H1 (cell line): ENCODE measurements at regions not wholly inside any gene's neighbourhood (a gene's known extent, or its start where the extent isn't known, plus 50 kb on each side); places are given as distances from the start of the nearest gene placed in this dataset.

ENCODE experiments used
- CTCF ChIA-PET: fragments of 300-600 bp; sonication (Branson Sonifier 250); formaldehyde crosslinking; loops from one replicate; lab custom pipeline; 2021; ENCODE audit not compliant: partially characterized antibody; lab: Charles Lee
- POLR2A ChIA-PET: fragments of 300-600 bp; sonication (Branson Sonifier 250); formaldehyde crosslinking; loops from one replicate; lab custom pipeline; 2021; ENCODE audit warnings: inconsistent platforms; ENCODE audit not compliant: partially characterized antibody; lab: Charles Lee
- DNase-seq, 2 experiments: peaks; one replicate each; pipeline versions ENCODE4 v3.0.0 to v3.0.0-alpha.2; 2010 to 2022; ENCODE audit warnings: low spot score in 2 of 2, low read depth in 1 of 2, mixed read lengths in 1 of 2
- FAIRE-seq: peaks from 2 replicates; lab custom pipeline; 2011; peaks lifted over from hg19 to GRCh38; lab: Jason Lieb, UNC
- H2AFZ ChIP-seq: 2 replicates; pipeline ENCODE4 v1.8.1; 2012; ENCODE audit warnings: low read length, inconsistent platforms
- H2AK5ac ChIP-seq: 2 replicates; pipeline ENCODE4 v1.6.1; 2013; ENCODE audit warnings: low read depth, low read length
- H2BK120ac ChIP-seq: replicated peaks from 2 replicates; pipeline ENCODE3; 2013; ENCODE audit warnings: low read depth, low read length, inconsistent platforms
- H2BK12ac ChIP-seq: 2 replicates; pipeline ENCODE4 v1.6.1; 2013; ENCODE audit warnings: low read depth, low read length
- H2BK15ac ChIP-seq: 2 replicates; pipeline ENCODE4 v1.6.1; 2013; ENCODE audit warnings: low read length
- H2BK20ac ChIP-seq: 2 replicates; pipeline ENCODE4 v1.6.1; 2013; ENCODE audit warnings: low read length
- H2BK5ac ChIP-seq: 2 replicates; pipeline ENCODE4 v1.6.1; 2013; ENCODE audit warnings: low read depth, low read length
- H3K14ac ChIP-seq: 2 replicates; pipeline ENCODE4 v1.6.1; 2013; ENCODE audit warnings: inconsistent platforms; ENCODE audit not compliant: insufficient read length
- H3K18ac ChIP-seq: 2 replicates; pipeline ENCODE4 v1.6.1; 2013; ENCODE audit warnings: low read length; ENCODE audit errors: extremely low read depth
- H3K23ac ChIP-seq: 2 replicates; pipeline ENCODE4 v1.6.1; 2013; ENCODE audit warnings: inconsistent platforms; ENCODE audit not compliant: insufficient read length
- H3K23me2 ChIP-seq: 2 replicates; pipeline ENCODE4 v1.6.1; 2013; ENCODE audit warnings: low read depth, low read length
- H3K27ac ChIP-seq: 2 replicates; pipeline ENCODE4 v1.6.1; 2011; ENCODE audit warnings: low read depth, low read length, inconsistent platforms
- H3K27me3 ChIP-seq, 4 experiments: replicated peaks in 1 of 4; 1 replicate in 1 of 4; 2 replicates in 3 of 4; pipeline versions ENCODE4 v1.6.1 to v1.8.1; 2011 to 2013; ENCODE audit warnings: low read length in 3 of 4, mild to moderate bottlenecking in 3 of 4, inconsistent platforms in 2 of 4, mixed read lengths in 2 of 4, moderate library complexity in 1 of 4; ENCODE audit not compliant: control insufficient read depth in 3 of 4, insufficient read depth in 3 of 4; ENCODE audit errors: extremely low read depth in 1 of 4
- H3K36me3 ChIP-seq, 4 experiments: 2 replicates each; pipeline versions ENCODE4 v1.6.1 to v1.8.1; 2011 to 2013; ENCODE audit warnings: mild to moderate bottlenecking in 4 of 4, low read length in 3 of 4, moderate library complexity in 2 of 4, control low read depth in 1 of 4, inconsistent platforms in 1 of 4; ENCODE audit not compliant: insufficient read depth in 4 of 4, control insufficient read depth in 2 of 4
- H3K4ac ChIP-seq: replicated peaks from 2 replicates; pipeline ENCODE3; 2013; ENCODE audit warnings: low read length, low read depth, mixed read lengths, inconsistent platforms; ENCODE audit not compliant: insufficient read length
- H3K4me1 ChIP-seq, 4 experiments: replicated peaks in 1 of 4; 1 replicate in 1 of 4; 2 replicates in 3 of 4; pipeline versions ENCODE4 v1.6.1 to v1.8.1; 2011 to 2013; ENCODE audit warnings: low read length in 3 of 4, inconsistent platforms in 2 of 4, mixed read lengths in 1 of 4; ENCODE audit not compliant: insufficient read depth in 4 of 4, control insufficient read depth in 3 of 4
- H3K4me2 ChIP-seq, 2 experiments: 2 replicates each; pipeline versions ENCODE4 v1.6.1 to v1.8.1; 2011 to 2013; ENCODE audit warnings: low read depth in 2 of 2, low read length in 2 of 2, control low read depth in 1 of 2, inconsistent platforms in 1 of 2, mild to moderate bottlenecking in 1 of 2; ENCODE audit not compliant: insufficient read depth in 1 of 2
- H3K4me3 ChIP-seq, 4 experiments: fragments of 200-600, 300-600 bp in 1 of 4; sonication (generic), shearing (Covaris generic), sonication (Bioruptor Twin) in 1 of 4; 2 replicates each; pipeline versions ENCODE4 v1.5.1 to v1.8.1; 2011 to 2016; ENCODE audit warnings: low read length in 4 of 4, low read depth in 3 of 4, control low read depth in 2 of 4, inconsistent platforms in 2 of 4, mild to moderate bottlenecking in 2 of 4, mixed read lengths in 1 of 4, moderate library complexity in 1 of 4; ENCODE audit not compliant: insufficient read depth in 2 of 4; ENCODE audit errors: extremely low read depth in 1 of 4
- H3K56ac ChIP-seq: replicated peaks from 2 replicates; pipeline ENCODE3; 2013; ENCODE audit warnings: low read depth, mild to moderate bottlenecking, mixed read lengths, low read length, inconsistent platforms; ENCODE audit not compliant: insufficient read length
- H3K79me1 ChIP-seq: 2 replicates; pipeline ENCODE4 v1.6.1; 2013; ENCODE audit warnings: low read depth, low read length, control low read depth
- H3K79me2 ChIP-seq, 2 experiments: 2 replicates each; pipeline versions ENCODE4 v1.6.1 to v1.8.1; 2012 to 2013; ENCODE audit warnings: low read length in 2 of 2, mild to moderate bottlenecking in 2 of 2, inconsistent platforms in 1 of 2; ENCODE audit not compliant: insufficient read depth in 2 of 2, control insufficient read depth in 1 of 2
- H3K9ac ChIP-seq, 4 experiments: replicated peaks in 1 of 4; 1 replicate in 1 of 4; 2 replicates in 3 of 4; pipeline versions ENCODE4 v1.6.1 to v1.8.1; 2011 to 2013; ENCODE audit warnings: low read depth in 3 of 4, low read length in 3 of 4, control low read depth in 2 of 4, mild to moderate bottlenecking in 2 of 4, moderate library complexity in 2 of 4, inconsistent platforms in 1 of 4; ENCODE audit errors: extremely low read depth in 1 of 4
- H3K9me3 ChIP-seq, 2 experiments: 2 replicates each; pipeline versions ENCODE4 v1.6.1 to v1.8.1; 2012 to 2013; ENCODE audit warnings: mild to moderate bottlenecking in 2 of 2, moderate library complexity in 2 of 2, control low read depth in 1 of 2, inconsistent platforms in 1 of 2, low read depth in 1 of 2, low read length in 1 of 2, mixed read lengths in 1 of 2; ENCODE audit not compliant: insufficient read depth in 2 of 2
- H4K20me1 ChIP-seq, 2 experiments: replicated peaks in 1 of 2; 2 replicates each; pipeline versions ENCODE3 to v1.8.1; 2011 to 2013; ENCODE audit warnings: inconsistent platforms in 2 of 2, low read length in 2 of 2, mild to moderate bottlenecking in 1 of 2; ENCODE audit not compliant: insufficient read depth in 2 of 2, control insufficient read depth in 1 of 2
- H4K5ac ChIP-seq: 2 replicates; pipeline ENCODE4 v1.6.1; 2013; ENCODE audit warnings: low read length, low read depth, mixed read lengths, inconsistent platforms; ENCODE audit not compliant: insufficient read length
- H4K8ac ChIP-seq: 2 replicates; pipeline ENCODE4 v1.8.0; 2013; ENCODE audit warnings: mild to moderate bottlenecking, moderate library complexity, low read length, inconsistent platforms; ENCODE audit not compliant: insufficient read depth; ENCODE audit errors: extremely low read depth
- H4K91ac ChIP-seq: replicated peaks from 2 replicates; pipeline ENCODE3; 2013; ENCODE audit warnings: low read length, mixed read lengths, inconsistent platforms; ENCODE audit not compliant: insufficient read length
- BRCA1 ChIP-seq: IDR thresholded peaks from 2 replicates; pipeline ENCODE4 v1.6.1; 2012; ENCODE audit warnings: low read depth, low read length, improper control_type of control experiment
- CTCF ChIP-seq, 3 experiments: IDR thresholded peaks; 1 replicate in 2 of 3; 2 replicates in 1 of 3; pipeline versions ENCODE4 v1.5.1 to v1.6.1; 2011; ENCODE audit warnings: low read length in 3 of 3, mild to moderate bottlenecking in 3 of 3, inconsistent platforms in 2 of 3, low read depth in 1 of 3, moderate library complexity in 1 of 3; ENCODE audit not compliant: insufficient read depth in 1 of 3; ENCODE audit errors: control extremely low read depth in 1 of 3
- NANOG ChIP-seq: IDR thresholded peaks from 2 replicates; pipeline ENCODE4 v1.6.1; 2011; ENCODE audit warnings: low read length, low read depth, mild to moderate bottlenecking, inconsistent platforms; ENCODE audit not compliant: insufficient read depth, poor library complexity, severe bottlenecking
- WGBS, 2 experiments: shearing (Covaris generic) in 1 of 2; methylation state at CpG; one replicate each; pipeline versions ENCODE4 v1.1.6 to v1.1.7; 2013 to 2015; ENCODE audit warnings: low lambda C conversion rate in 2 of 2, mixed read lengths in 2 of 2, inconsistent platforms in 1 of 2, low coverage in 1 of 2, missing lambda C conversion rate in 1 of 2; ENCODE audit not compliant: insufficient replicate concordance in 2 of 2, insufficient coverage in 1 of 2, insufficient read length in 1 of 2; ENCODE audit errors: extremely low coverage in 1 of 2, missing lambda C conversion rate in 1 of 2; 5-methylcytosine and 5-hydroxymethylcytosine counted together

- Histone ChIP-seq H3K4me2 (0 out of 4 replicates have a peak overlapping the region, but pooled peaks of 1 of the 2 experiments have one; percentile 50), H3K18ac (no peak overlapping the region; the same call in 1 of the 2 replicates), H2BK20ac (no peak overlapping the region), H3K79me1 (no peaks in the 10 kb centered on the region), H3K79me2 (no peaks in the 10 kb centered on the region), H2BK120ac (no peak overlapping the region), H3K27me3 (no peaks in the 10 kb centered on the region), H2BK12ac (no peak overlapping the region), H3K9me3 (no peaks in the 10 kb centered on the region; a peak in 1 of 4 replicates), H3K4ac (no peak overlapping the region), H2AFZ (no peak overlapping the region), H3K14ac (no peak overlapping the region), H3K23ac (no peak overlapping the region), H4K20me1 (no peaks in the 10 kb centered on the region), H2BK5ac (no peak overlapping the region), H3K56ac (no peak overlapping the region), H2AK5ac (no peak overlapping the region; the same call in 1 of the 2 replicates), H3K36me3 (no peaks in the 10 kb centered on the region), H3K9ac (no peak overlapping the region), H3K4me3 (no peak overlapping the region), H3K27ac (no peak overlapping the region), H4K91ac (no peak overlapping the region), H4K5ac (no peak overlapping the region), H4K8ac (no peak overlapping the region), H3K23me2 (no peaks in the 10 kb centered on the region), H3K4me1 (peaks cover 3 to 9% (median 8%) of the 10 kb centered on the region in 4 experiments; a peak in 5 of 7 replicates), H2BK15ac (no peak overlapping the region)
- POLR2A ChIA-PET = no interaction called here
- TF ChIP-seq NANOG = peak; percentile 46
- no peak for TF ChIP-seq CTCF (IDR thresholded peaks at IDR 0.05; ENCODE audit: control extremely low read depth in 1 of 3, insufficient read depth in 1 of 3, low read depth in 1 of 3, low read length in 3 of 3)
- TF ChIP-seq BRCA1 = no peak
- no peak for DNase-seq
- FAIRE-seq = no peak
- 34% methylated on average over 4 of the region's 4 CpGs; no CpG with 5 or more reads in 1 of the 2 experiments for WGBS, 2 experiments
- CTCF ChIA-PET = interaction anchor here (1.7 kb wide), 1 partner anchor 241 kb away, joined by 5 read pairs; no protein-coding TSS in a partner anchor
Measured at GRCh38 chr18:79622004-79622403, 57.6 kb upstream of the CTDP1 start.
